PC-3 (cell line): ENCODE measurements at regions not wholly inside any gene's neighbourhood (a gene's known extent, or its start where the extent isn't known, plus 50 kb on each side); places are given as distances from the start of the nearest gene placed in this dataset.

Experiments
- ATAC-seq: fragments of 200-7000 bp; cut with Tn5 transposase; 2 replicates; pipeline ENCODE4 v1.9.1; 2020; ENCODE audit warnings: mild to moderate bottlenecking, moderate library complexity
- BruUV-seq: library from RNA; stranded (reverse); fragments of 400-500 nt; replicated peaks from 2 replicates; lab custom pipeline; 2021; lab: Mats Ljungman, UMichigan
- CTCF ChIA-PET: fragments of 300-600 bp; sonication (Branson Sonifier 250); formaldehyde crosslinking; loops from one replicate; lab custom pipeline; 2022; ENCODE audit warnings: antibody characterized with exemption; lab: Charles Lee
- POLR2A ChIA-PET: fragments of 300-600 bp; sonication (Branson Sonifier 250); formaldehyde crosslinking; loops from one replicate; lab custom pipeline; 2022; ENCODE audit warnings: antibody characterized with exemption; ENCODE audit not compliant: unreplicated experiment; lab: Charles Lee
- DNase-seq: peaks from one replicate; pipeline ENCODE4 v3.0.0-alpha.2; 2015
- H2AFZ ChIP-seq: fragments of 300-600 bp; sonication (generic); 2 replicates; pipeline ENCODE4 v1.6.0; 2016; ENCODE audit warnings: antibody characterized with exemption, low read length
- H3F3A ChIP-seq: fragments of 300-600 bp; sonication (generic); one replicate; pipeline ENCODE4 v1.6.0; 2017; ENCODE audit warnings: antibody characterized with exemption, low read length, control low read depth, mild to moderate bottlenecking; ENCODE audit not compliant: unreplicated experiment
- H3K27ac ChIP-seq: fragments of 300-600 bp; sonication (generic); 2 replicates; pipeline ENCODE4 v1.5.1; 2016; ENCODE audit warnings: mild to moderate bottlenecking, low read length
- H3K27me3 ChIP-seq: fragments of 300-600 bp; sonication (generic); 2 replicates; pipeline ENCODE4 v1.6.1; 2016; ENCODE audit warnings: low read length, mixed read lengths
- H3K36me3 ChIP-seq: fragments of 300-600 bp; sonication (generic); 2 replicates; pipeline ENCODE4 v1.6.1; 2016; ENCODE audit warnings: low read depth, mixed run types, low read length, mixed read lengths
- H3K4me1 ChIP-seq: fragments of 300-600 bp; sonication (generic); 2 replicates; pipeline ENCODE4 v1.5.1; 2016; ENCODE audit warnings: low read length; ENCODE audit not compliant: insufficient read depth
- H3K4me2 ChIP-seq: fragments of 300-600 bp; sonication (generic); 2 replicates; pipeline ENCODE4 v1.6.0; 2016; ENCODE audit warnings: low read length
- H3K4me3 ChIP-seq: fragments of 300-600 bp; sonication (generic); 2 replicates; pipeline ENCODE4 v1.5.1; 2016; ENCODE audit warnings: mild to moderate bottlenecking, low read length, mixed read lengths
- H3K79me2 ChIP-seq: fragments of 300-600 bp; sonication (generic); 2 replicates; pipeline ENCODE4 v1.6.1; 2017; ENCODE audit warnings: low read length, mixed read lengths
- H3K9ac ChIP-seq: fragments of 300-600 bp; sonication (generic); 2 replicates; pipeline ENCODE4 v1.6.0; 2016; ENCODE audit warnings: mild to moderate bottlenecking, low read length
- H3K9me2 ChIP-seq: fragments of 300-600 bp; sonication (generic); replicated peaks from 2 replicates; pipeline ENCODE4 v1.6.1; 2016; ENCODE audit warnings: mixed run types, low read length, mixed read lengths
- H3K9me3 ChIP-seq: fragments of 300-600 bp; sonication (generic); 2 replicates; pipeline ENCODE4 v1.6.1; 2016; ENCODE audit warnings: low read length, mixed read lengths
- H4K20me1 ChIP-seq: fragments of 300-600 bp; sonication (generic); 2 replicates; pipeline ENCODE4 v1.6.1; 2016; ENCODE audit warnings: low read length, mixed read lengths
- EZH2 ChIP-seq: fragments of 300-600 bp; sonication (generic); IDR thresholded peaks from one replicate; pipeline ENCODE4 v1.6.1; 2017; ENCODE audit warnings: antibody characterized with exemption, mild to moderate bottlenecking, low read length; ENCODE audit not compliant: unreplicated experiment
- EZH2phosphoT487 ChIP-seq: fragments of 300-600 bp; sonication (generic); IDR thresholded peaks from 2 replicates; pipeline ENCODE4 v1.6.1; 2018; ENCODE audit warnings: mild to moderate bottlenecking, antibody characterized with exemption, low read length, borderline replicate concordance
- intact Hi-C: fragments of 100-400 bp; cut with micrococcal nuclease; formaldehyde crosslinking; loops from 2 replicates; pipeline ENCODE4 v1.9.0; 2023
- TF ChIP-seq, protein P1 (sequence below): fragments of 300-600 bp; sonication (generic); conservative IDR thresholded peaks from 2 replicates; pipeline ENCODE4 v1.5.1; 2017; ENCODE audit warnings: antibody characterized with exemption, low read depth, mild to moderate bottlenecking, low read length

DNA sequence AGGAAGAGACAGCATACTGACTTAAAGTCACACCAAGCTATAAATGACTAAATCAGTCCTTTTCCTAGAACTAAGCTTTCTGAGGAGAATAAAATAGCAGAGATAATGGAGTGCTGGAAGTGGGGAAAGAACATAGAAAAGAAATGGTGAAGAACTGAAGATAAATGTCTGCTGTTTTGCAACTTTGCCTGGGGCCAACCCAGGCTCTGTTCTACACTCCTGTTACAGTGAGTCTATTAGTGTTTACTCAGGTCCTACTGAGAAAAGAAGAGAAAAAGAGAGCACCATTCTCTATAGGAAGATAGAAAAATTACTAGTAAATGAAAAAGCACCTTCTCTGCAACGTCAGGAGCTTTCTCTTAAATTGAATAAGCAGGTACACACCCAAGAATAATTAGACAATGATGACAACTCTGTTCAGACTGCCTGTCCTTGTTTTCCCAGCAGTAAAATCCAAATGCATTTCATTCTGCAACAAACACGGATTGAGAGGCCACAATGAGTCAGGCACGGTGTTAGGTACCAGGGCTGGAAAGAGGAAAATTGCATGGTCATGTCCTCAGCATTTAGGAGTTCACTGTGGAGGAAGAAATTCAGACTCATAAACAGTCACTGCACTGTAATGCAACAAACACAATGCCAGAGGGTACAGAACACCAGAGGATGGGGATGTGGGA is 139.4 kb upstream of the CAMK1G start:
- Histone ChIP-seq H3K9ac (no peak overlapping the region), H3K27ac (peak overlapping the region; percentile 13; the same call in 1 of the 2 replicates), H3K9me3 (0 out of 2 replicates have a peak, but pooled peaks cover 6% of the 10 kb centered on the region), H3K4me3 (no peak overlapping the region), H3K36me3 (no peaks in the 10 kb centered on the region; the same call in 1 of the 2 replicates), H3K79me2 (no peaks in the 10 kb centered on the region), H4K20me1 (no peaks in the 10 kb centered on the region), H3K9me2 (0 out of 2 replicates have a peak, but pooled peaks cover 3% of the 10 kb centered on the region), H2AFZ (no peak overlapping the region), H3K4me2 (peak overlapping the region; percentile 38), H3K4me1 (peaks cover 16% of the 10 kb centered on the region), H3F3A (peaks cover 3% of the 10 kb centered on the region), H3K27me3 (no peaks in the 10 kb centered on the region)
- ATAC-seq (peak; percentile 41), DNase-seq (no peak)
- no peak for TF ChIP-seq EZH2phosphoT487
- ChIA-PET CTCF (no interaction called here), POLR2A (interaction anchor here (0.6 kb wide), 1 partner anchor 358 kb away, joined by 3 read pairs; no protein-coding TSS in a partner anchor)
- BruUV-seq: no TSS peak
- intact Hi-C loops: no loop called here

DNA sequence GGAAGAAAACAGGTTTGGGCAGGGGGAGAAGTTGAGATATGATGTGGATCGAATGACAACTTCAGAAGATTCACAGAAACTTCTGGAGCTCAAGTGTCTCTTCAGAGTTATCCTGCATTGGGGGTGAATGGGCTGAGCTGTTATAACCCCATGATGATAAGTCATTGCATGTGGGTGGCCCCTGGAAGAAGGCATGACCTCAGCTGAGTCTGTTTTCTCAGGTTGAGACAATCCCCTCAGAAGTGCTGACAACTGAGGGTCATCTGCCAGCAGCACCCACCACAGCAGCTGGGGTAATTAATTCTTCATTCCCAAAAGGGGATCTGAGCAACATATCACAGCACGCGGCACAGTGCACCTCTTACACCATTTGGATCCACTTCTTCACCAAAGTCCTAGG is 138.6 kb upstream of the CAMK1G start:
- no TSS peak for BruUV-seq
- intact Hi-C loops: no loop called here
- Histone ChIP-seq H3K36me3 (no peaks in the 10 kb centered on the region; the same call in 1 of the 2 replicates), H3K9me3 (0 out of 2 replicates have a peak, but pooled peaks cover 2% of the 10 kb centered on the region), H3K79me2 (no peaks in the 10 kb centered on the region), H3K9ac (no peak overlapping the region), H3K27ac (no peak overlapping the region), H3K4me1 (peaks cover 16% of the 10 kb centered on the region), H3K9me2 (0 out of 2 replicates have a peak, but pooled peaks cover 3% of the 10 kb centered on the region), H3K4me2 (no peak overlapping the region), H3K4me3 (no peak overlapping the region), H4K20me1 (no peaks in the 10 kb centered on the region), H3K27me3 (no peaks in the 10 kb centered on the region), H3F3A (peaks cover 3% of the 10 kb centered on the region), H2AFZ (no peak overlapping the region)
- ATAC-seq: no peak
- POLR2A ChIA-PET: no interaction called here
- DNase-seq: no peak
- TF ChIP-seq EZH2: no peak
- no peak for TF ChIP-seq EZH2phosphoT487
- TF ChIP-seq, protein P1, sequence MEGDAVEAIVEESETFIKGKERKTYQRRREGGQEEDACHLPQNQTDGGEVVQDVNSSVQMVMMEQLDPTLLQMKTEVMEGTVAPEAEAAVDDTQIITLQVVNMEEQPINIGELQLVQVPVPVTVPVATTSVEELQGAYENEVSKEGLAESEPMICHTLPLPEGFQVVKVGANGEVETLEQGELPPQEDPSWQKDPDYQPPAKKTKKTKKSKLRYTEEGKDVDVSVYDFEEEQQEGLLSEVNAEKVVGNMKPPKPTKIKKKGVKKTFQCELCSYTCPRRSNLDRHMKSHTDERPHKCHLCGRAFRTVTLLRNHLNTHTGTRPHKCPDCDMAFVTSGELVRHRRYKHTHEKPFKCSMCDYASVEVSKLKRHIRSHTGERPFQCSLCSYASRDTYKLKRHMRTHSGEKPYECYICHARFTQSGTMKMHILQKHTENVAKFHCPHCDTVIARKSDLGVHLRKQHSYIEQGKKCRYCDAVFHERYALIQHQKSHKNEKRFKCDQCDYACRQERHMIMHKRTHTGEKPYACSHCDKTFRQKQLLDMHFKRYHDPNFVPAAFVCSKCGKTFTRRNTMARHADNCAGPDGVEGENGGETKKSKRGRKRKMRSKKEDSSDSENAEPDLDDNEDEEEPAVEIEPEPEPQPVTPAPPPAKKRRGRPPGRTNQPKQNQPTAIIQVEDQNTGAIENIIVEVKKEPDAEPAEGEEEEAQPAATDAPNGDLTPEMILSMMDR: no peak
- CTCF ChIA-PET: no interaction called here

DNA sequence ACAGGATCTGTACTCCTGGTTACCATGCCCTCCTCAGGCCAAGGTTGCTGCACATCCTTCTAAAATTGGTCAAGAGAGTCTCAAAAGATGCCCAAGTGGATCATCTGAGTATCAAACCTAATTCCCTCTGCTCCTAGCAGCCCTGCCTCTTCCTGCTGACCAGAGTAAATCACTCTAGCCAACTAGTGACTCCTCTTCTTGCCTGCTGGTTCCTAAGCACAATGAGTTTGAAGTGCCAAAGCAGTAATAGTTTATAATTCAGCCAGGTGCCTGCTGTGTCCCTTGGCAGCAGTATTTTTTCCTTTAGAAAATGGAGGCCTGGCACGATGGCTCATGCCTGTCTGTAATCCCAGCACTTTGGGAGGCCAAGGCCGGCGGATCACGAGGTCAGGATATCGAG is 137.9 kb upstream of the CAMK1G start:
- Histone ChIP-seq H3K36me3 (no peaks in the 10 kb centered on the region), H3K27me3 (no peaks in the 10 kb centered on the region), H3K9me3 (no peaks in the 10 kb centered on the region), H3K4me2 (no peak overlapping the region), H3F3A (peaks cover 3% of the 10 kb centered on the region), H3K79me2 (no peaks in the 10 kb centered on the region), H2AFZ (no peak overlapping the region), H4K20me1 (no peaks in the 10 kb centered on the region), H3K4me1 (peaks cover 16% of the 10 kb centered on the region), H3K9ac (no peak overlapping the region), H3K9me2 (0 out of 2 replicates have a peak, but pooled peaks cover 3% of the 10 kb centered on the region), H3K27ac (no peak overlapping the region), H3K4me3 (no peak overlapping the region)
- TF ChIP-seq EZH2phosphoT487 (no peak), EZH2 (no peak)
- no peak for DNase-seq
- ChIA-PET CTCF (no interaction called here), POLR2A (no interaction called here)
- ATAC-seq: no peak
- intact Hi-C loops: no loop called here
- no TSS peak for BruUV-seq
